ENCODE measurements at regions not wholly inside any gene's neighbourhood (a gene's known extent, or its start where the extent isn't known, plus 50 kb on each side); places are given as distances from the start of the nearest gene placed in this dataset.
"Not testable (repeated sequence)": the region's sequence is repeated elsewhere in the genome, so short reads cannot be mapped to it uniquely, and the experiment has no call there.

DNA sequence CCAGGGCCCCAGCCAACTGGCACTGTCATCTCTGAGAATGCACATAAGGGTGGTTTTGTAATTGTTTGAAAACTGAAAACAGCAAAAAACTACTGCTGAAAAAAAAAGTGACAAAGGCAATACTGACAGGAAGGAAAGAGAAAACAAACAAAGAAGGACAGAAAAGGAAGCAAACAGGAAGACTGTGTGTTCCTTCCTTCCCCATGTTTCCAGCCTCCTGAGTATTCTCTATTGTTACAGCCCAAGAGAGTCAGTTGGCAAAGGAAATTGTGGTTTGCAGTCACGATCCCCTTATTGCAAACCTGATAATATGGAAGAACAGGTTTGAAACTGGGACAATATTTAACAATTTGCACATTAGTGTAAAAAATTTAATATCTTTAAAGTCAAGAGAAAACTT, 1177.6 kb downstream of the PLA2G4A start:
- Mint-ChIP-seq H3K27ac (no peak overlapping the region), H3K4me1 (no peaks in the 10 kb centered on the region), H3K9me3 (peaks cover 4% of the 10 kb centered on the region; the same call in 1 of the 3 replicates), H3K27me3 (ENCODE audit: insufficient read depth, low read depth, poor library complexity) (no peaks in the 10 kb centered on the region), H3K36me3 (ENCODE audit: low read depth) (no peaks in the 10 kb centered on the region; the same call in 2 of the 3 replicates), H3K4me3 (no peak overlapping the region)
- no peak overlapping the region for H3K27ac ChIP-seq (ENCODE audit: low read depth)
- TF ChIP-seq POLR2AphosphoS5 (IDR thresholded peaks at IDR 0.05; ENCODE audit: low read depth) (no peak), ZNF331 (CRISPR knock-in tag; IDR thresholded peaks at IDR 0.05; ENCODE audit: low read depth) (no peak), CREB1 (CRISPR knock-in tag; IDR thresholded peaks at IDR 0.05; ENCODE audit: low read depth) (no peak), ZNF114 (CRISPR knock-in tag; IDR thresholded peaks at IDR 0.05) (no peak), EZH2 (IDR thresholded peaks at IDR 0.05; ENCODE audit: low read depth, unreplicated experiment) (no peak)
- TF ChIP-seq, protein P1, sequence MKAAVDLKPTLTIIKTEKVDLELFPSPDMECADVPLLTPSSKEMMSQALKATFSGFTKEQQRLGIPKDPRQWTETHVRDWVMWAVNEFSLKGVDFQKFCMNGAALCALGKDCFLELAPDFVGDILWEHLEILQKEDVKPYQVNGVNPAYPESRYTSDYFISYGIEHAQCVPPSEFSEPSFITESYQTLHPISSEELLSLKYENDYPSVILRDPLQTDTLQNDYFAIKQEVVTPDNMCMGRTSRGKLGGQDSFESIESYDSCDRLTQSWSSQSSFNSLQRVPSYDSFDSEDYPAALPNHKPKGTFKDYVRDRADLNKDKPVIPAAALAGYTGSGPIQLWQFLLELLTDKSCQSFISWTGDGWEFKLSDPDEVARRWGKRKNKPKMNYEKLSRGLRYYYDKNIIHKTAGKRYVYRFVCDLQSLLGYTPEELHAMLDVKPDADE (IDR thresholded peaks at IDR 0.05): no peak
- TF ChIP-seq, protein P2, sequence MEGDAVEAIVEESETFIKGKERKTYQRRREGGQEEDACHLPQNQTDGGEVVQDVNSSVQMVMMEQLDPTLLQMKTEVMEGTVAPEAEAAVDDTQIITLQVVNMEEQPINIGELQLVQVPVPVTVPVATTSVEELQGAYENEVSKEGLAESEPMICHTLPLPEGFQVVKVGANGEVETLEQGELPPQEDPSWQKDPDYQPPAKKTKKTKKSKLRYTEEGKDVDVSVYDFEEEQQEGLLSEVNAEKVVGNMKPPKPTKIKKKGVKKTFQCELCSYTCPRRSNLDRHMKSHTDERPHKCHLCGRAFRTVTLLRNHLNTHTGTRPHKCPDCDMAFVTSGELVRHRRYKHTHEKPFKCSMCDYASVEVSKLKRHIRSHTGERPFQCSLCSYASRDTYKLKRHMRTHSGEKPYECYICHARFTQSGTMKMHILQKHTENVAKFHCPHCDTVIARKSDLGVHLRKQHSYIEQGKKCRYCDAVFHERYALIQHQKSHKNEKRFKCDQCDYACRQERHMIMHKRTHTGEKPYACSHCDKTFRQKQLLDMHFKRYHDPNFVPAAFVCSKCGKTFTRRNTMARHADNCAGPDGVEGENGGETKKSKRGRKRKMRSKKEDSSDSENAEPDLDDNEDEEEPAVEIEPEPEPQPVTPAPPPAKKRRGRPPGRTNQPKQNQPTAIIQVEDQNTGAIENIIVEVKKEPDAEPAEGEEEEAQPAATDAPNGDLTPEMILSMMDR (conservative IDR thresholded peaks at IDR 0.05; ENCODE audit: low read depth in 2 of 2): no peak
- no peaks in the 10 kb centered on the region for H4K20me1 ChIP-seq (replicated peaks; ENCODE audit: insufficient read depth)
- no peak overlapping the region for H3K4me2 ChIP-seq
- H3K4me1 ChIP-seq (ENCODE audit: insufficient read depth): no peaks in the 10 kb centered on the region
- no peak for ATAC-seq
- H3K36me3 ChIP-seq (ENCODE audit: insufficient read depth): no peaks in the 10 kb centered on the region
- peak overlapping the region; percentile 72; the same call in 1 of the 2 replicates for H2AFZ ChIP-seq
- no peak overlapping the region for H3K4me3 ChIP-seq
- no peaks in the 10 kb centered on the region for H3K79me2 ChIP-seq (replicated peaks; ENCODE audit: insufficient read depth)
- H3K27me3 ChIP-seq (ENCODE audit: insufficient read depth): no peaks in the 10 kb centered on the region
- DNase-seq (ENCODE audit: low spot score): no peak
- H3F3A ChIP-seq (replicated peaks; ENCODE audit: low read depth): no peaks in the 10 kb centered on the region
- no peaks in the 10 kb centered on the region for H3K9me2 ChIP-seq (ENCODE audit: insufficient read depth)

DNA sequence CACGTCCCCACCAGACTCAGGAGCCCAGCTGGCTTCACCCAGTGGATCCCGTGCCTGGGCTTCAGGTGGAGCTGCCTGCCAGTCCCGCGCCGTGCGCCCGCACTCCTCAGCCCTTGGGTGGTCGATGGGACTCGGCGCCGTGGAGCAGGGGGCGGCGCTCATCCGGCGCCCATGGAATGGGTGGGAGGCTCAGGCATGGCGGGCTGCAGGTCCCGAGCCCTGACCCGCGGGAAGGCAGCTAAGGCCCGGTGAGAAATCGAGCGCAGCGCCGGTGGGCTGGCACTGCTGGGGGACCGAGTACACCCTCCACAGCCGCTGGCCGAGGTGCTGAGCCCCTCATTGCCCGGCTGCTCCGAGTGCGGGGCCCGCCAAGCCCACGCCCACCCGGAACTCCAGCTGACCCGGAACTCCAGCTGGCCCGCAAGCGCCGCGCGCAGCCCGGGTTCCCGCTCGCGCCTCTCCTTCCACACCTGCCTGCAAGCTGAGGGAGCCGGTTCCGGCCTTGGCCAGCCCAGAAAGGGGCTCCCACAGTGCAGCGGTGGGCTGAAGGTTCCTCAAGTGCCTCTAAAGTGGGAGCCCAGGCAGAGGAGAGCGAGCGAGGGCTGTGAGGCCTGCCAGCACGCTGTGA, 1184.6 kb downstream of the PLA2G4A start:
- H3K4me1 Mint-ChIP-seq; H3K27me3 ChIP-seq (ENCODE audit: insufficient read depth); H3K36me3 ChIP-seq (ENCODE audit: insufficient read depth); H4K20me1 ChIP-seq (replicated peaks; ENCODE audit: insufficient read depth); ATAC-seq; H3K9me3 Mint-ChIP-seq; H3K4me3 ChIP-seq; H3K79me2 ChIP-seq (replicated peaks; ENCODE audit: insufficient read depth); H3K4me2 ChIP-seq; H3K4me3 Mint-ChIP-seq; H2AFZ ChIP-seq; H3K4me1 ChIP-seq (ENCODE audit: insufficient read depth); H3K9me2 ChIP-seq (ENCODE audit: insufficient read depth); H3K27me3 Mint-ChIP-seq (ENCODE audit: insufficient read depth, low read depth, poor library complexity); H3K36me3 Mint-ChIP-seq (ENCODE audit: low read depth); H3K27ac Mint-ChIP-seq; H3F3A ChIP-seq (replicated peaks; ENCODE audit: low read depth); DNase-seq (ENCODE audit: low spot score); H3K27ac ChIP-seq (ENCODE audit: low read depth): not testable (repeated sequence)

DNA sequence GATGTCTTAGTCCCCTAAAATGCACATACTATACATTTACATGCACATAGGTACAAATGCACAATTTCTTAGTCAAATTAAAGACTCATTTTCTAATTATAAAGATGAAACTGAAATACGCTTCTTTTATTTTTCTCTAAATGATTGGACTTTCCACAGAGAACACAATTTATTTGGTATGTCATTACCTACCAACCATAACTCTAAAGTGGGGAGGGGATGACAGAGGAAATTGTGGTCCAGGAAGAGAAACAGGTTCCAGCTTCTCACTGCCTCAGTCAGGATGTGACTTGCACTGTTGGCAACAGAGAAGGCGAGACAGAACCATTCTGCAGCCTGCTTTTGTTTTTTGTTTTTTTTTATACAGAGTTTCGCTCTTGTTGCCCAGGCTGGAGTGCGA, 1189.2 kb downstream of the PLA2G4A start:
- Mint-ChIP-seq H3K27me3 (ENCODE audit: insufficient read depth, low read depth, poor library complexity) (peaks cover 2% of the 10 kb centered on the region), H3K36me3 (ENCODE audit: low read depth) (no peaks in the 10 kb centered on the region), H3K4me1 (no peaks in the 10 kb centered on the region), H3K9me3 (peaks cover 3% of the 10 kb centered on the region; the same call in 1 of the 3 replicates), H3K4me3 (no peak overlapping the region), H3K27ac (no peak overlapping the region)
- Histone ChIP-seq H3F3A (replicated peaks; ENCODE audit: low read depth) (no peaks in the 10 kb centered on the region), H3K4me2 (no peak overlapping the region), H3K4me3 (no peak overlapping the region), H4K20me1 (replicated peaks; ENCODE audit: insufficient read depth) (no peaks in the 10 kb centered on the region), H3K36me3 (ENCODE audit: insufficient read depth) (no peaks in the 10 kb centered on the region), H2AFZ (no peak overlapping the region), H3K79me2 (replicated peaks; ENCODE audit: insufficient read depth) (no peaks in the 10 kb centered on the region), H3K27me3 (ENCODE audit: insufficient read depth) (no peaks in the 10 kb centered on the region), H3K4me1 (ENCODE audit: insufficient read depth) (no peaks in the 10 kb centered on the region), H3K9me2 (ENCODE audit: insufficient read depth) (no peaks in the 10 kb centered on the region), H3K27ac (ENCODE audit: low read depth) (no peak overlapping the region)
- no peak for DNase-seq (ENCODE audit: low spot score)
- ATAC-seq: no peak
- TF ChIP-seq ZNF114 (CRISPR knock-in tag; IDR thresholded peaks at IDR 0.05) (no peak), NANOG (IDR thresholded peaks at IDR 0.05; ENCODE audit: borderline replicate concordance) (no peak), STAT1 (IDR thresholded peaks at IDR 0.05; ENCODE audit: unreplicated experiment) (no peak), EZH2phosphoT487 (IDR thresholded peaks at IDR 0.05; ENCODE audit: unreplicated experiment) (no peak), ZNF331 (CRISPR knock-in tag; IDR thresholded peaks at IDR 0.05; ENCODE audit: low read depth) (no peak), POLR2AphosphoS5 (IDR thresholded peaks at IDR 0.05; ENCODE audit: low read depth) (no peak)
- TF ChIP-seq, protein P1 (IDR thresholded peaks at IDR 0.05): no peak
- TF ChIP-seq, protein P3, sequence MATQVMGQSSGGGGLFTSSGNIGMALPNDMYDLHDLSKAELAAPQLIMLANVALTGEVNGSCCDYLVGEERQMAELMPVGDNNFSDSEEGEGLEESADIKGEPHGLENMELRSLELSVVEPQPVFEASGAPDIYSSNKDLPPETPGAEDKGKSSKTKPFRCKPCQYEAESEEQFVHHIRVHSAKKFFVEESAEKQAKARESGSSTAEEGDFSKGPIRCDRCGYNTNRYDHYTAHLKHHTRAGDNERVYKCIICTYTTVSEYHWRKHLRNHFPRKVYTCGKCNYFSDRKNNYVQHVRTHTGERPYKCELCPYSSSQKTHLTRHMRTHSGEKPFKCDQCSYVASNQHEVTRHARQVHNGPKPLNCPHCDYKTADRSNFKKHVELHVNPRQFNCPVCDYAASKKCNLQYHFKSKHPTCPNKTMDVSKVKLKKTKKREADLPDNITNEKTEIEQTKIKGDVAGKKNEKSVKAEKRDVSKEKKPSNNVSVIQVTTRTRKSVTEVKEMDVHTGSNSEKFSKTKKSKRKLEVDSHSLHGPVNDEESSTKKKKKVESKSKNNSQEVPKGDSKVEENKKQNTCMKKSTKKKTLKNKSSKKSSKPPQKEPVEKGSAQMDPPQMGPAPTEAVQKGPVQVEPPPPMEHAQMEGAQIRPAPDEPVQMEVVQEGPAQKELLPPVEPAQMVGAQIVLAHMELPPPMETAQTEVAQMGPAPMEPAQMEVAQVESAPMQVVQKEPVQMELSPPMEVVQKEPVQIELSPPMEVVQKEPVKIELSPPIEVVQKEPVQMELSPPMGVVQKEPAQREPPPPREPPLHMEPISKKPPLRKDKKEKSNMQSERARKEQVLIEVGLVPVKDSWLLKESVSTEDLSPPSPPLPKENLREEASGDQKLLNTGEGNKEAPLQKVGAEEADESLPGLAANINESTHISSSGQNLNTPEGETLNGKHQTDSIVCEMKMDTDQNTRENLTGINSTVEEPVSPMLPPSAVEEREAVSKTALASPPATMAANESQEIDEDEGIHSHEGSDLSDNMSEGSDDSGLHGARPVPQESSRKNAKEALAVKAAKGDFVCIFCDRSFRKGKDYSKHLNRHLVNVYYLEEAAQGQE (IDR thresholded peaks at IDR 0.05; ENCODE audit: unreplicated experiment): no peak

Measured in GM23338 (cell line).